A673 (cell line): ENCODE measurements at regions not wholly inside any gene's neighbourhood (a gene's known extent, or its start where the extent isn't known, plus 50 kb on each side); places are given as distances from the start of the nearest gene placed in this dataset.

Source experiments
- BruUV-seq: library from RNA; stranded (reverse); fragments of 400-500 nt; replicated peaks from 2 replicates; lab custom pipeline; 2021; lab: Mats Ljungman, UMichigan
- CTCF ChIA-PET: fragments of 300-600 bp; sonication (Branson Sonifier 250); formaldehyde crosslinking; loops from one replicate; lab custom pipeline; 2022; ENCODE audit warnings: antibody characterized with exemption; lab: Charles Lee
- POLR2A ChIA-PET: fragments of 300-600 bp; sonication (Branson Sonifier 250); formaldehyde crosslinking; loops from one replicate; lab custom pipeline; 2022; ENCODE audit warnings: antibody characterized with exemption; ENCODE audit not compliant: low non-redundant PET; lab: Charles Lee
- DNase-seq: peaks from one replicate; pipeline ENCODE4 v3.0.0-alpha.2; 2015; ENCODE audit warnings: low spot score
- H3K27ac ChIP-seq: fragments of 200-600 bp; sonication (generic); 2 replicates; pipeline ENCODE4 v1.5.1; 2016; ENCODE audit warnings: mixed run types, low read depth, mild to moderate bottlenecking, mixed read lengths, antibody characterized with exemption, low read length; ENCODE audit not compliant: poor library complexity, severe bottlenecking
- H3K27me3 ChIP-seq: fragments of 200-600 bp; sonication (generic); replicated peaks from 2 replicates; pipeline ENCODE4 v1.6.1; 2017; ENCODE audit warnings: mixed run types, low read depth, mild to moderate bottlenecking, mixed read lengths, antibody characterized with exemption, low read length; ENCODE audit not compliant: insufficient read depth, poor library complexity
- H3K36me3 ChIP-seq: fragments of 200-600 bp; sonication (generic); 2 replicates; pipeline ENCODE4 v1.6.1; 2016; ENCODE audit warnings: mixed run types, mild to moderate bottlenecking, mixed read lengths, antibody characterized with exemption, low read length; ENCODE audit not compliant: insufficient read depth, poor library complexity, severe bottlenecking
- H3K4me1 ChIP-seq: fragments of 200-600 bp; sonication (generic); 2 replicates; pipeline ENCODE4 v1.6.1; 2017; ENCODE audit warnings: mixed run types, mild to moderate bottlenecking, mixed read lengths, antibody characterized with exemption, low read length; ENCODE audit not compliant: insufficient read depth, poor library complexity, severe bottlenecking
- H3K4me3 ChIP-seq: fragments of 200-600 bp; sonication (generic); 2 replicates; pipeline ENCODE4 v1.5.1; 2016; ENCODE audit warnings: low read depth, mixed run types, mild to moderate bottlenecking, mixed read lengths, low read length; ENCODE audit not compliant: poor library complexity, severe bottlenecking
- H3K9me3 ChIP-seq: fragments of 200-600 bp; sonication (generic); 2 replicates; pipeline ENCODE4 v1.6.1; 2016; ENCODE audit warnings: mixed run types, low read depth, mild to moderate bottlenecking, mixed read lengths, antibody characterized with exemption, low read length; ENCODE audit not compliant: poor library complexity, severe bottlenecking
- EZH2 ChIP-seq: fragments of 200-600 bp; sonication (generic); IDR thresholded peaks from 2 replicates; pipeline ENCODE4 v1.6.1; 2017; ENCODE audit warnings: borderline replicate concordance, low read depth, mild to moderate bottlenecking, mixed read lengths, antibody characterized with exemption, low read length; ENCODE audit not compliant: poor library complexity, severe bottlenecking
- intact Hi-C: fragments of 100-400 bp; cut with micrococcal nuclease; formaldehyde crosslinking; loops from one replicate; pipeline ENCODE4 v1.10.0; 2022; ENCODE audit not compliant: unreplicated experiment
- TF ChIP-seq, protein P1 (sequence below): fragments of 300-800, 200-600 bp; sonication (generic); conservative IDR thresholded peaks from 2 replicates; pipeline ENCODE4 v1.5.1; 2017; ENCODE audit warnings: low read depth, mild to moderate bottlenecking, antibody characterized with exemption, low read length, moderate library complexity, mixed read lengths

DNA sequence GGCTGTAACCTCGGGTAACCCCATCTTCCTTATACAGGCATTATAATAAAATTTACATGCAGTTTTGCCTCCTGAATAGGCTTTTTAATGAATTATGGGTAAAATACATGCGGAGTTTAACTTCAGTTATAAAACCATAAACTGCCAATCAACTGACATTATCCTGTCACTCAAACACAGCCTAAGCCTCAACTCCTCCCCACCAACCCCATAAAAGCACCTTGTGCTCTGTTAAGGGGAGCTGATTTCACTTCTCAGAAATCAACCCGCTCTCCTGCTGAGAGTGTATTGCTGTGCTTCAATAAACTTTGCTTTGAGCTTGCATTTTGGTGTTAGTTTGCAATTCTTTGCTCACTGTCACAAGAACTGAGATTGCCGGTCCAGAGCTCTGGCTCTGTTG is 1812.2 kb downstream of the BRINP3 start:
- TF ChIP-seq, protein P1, sequence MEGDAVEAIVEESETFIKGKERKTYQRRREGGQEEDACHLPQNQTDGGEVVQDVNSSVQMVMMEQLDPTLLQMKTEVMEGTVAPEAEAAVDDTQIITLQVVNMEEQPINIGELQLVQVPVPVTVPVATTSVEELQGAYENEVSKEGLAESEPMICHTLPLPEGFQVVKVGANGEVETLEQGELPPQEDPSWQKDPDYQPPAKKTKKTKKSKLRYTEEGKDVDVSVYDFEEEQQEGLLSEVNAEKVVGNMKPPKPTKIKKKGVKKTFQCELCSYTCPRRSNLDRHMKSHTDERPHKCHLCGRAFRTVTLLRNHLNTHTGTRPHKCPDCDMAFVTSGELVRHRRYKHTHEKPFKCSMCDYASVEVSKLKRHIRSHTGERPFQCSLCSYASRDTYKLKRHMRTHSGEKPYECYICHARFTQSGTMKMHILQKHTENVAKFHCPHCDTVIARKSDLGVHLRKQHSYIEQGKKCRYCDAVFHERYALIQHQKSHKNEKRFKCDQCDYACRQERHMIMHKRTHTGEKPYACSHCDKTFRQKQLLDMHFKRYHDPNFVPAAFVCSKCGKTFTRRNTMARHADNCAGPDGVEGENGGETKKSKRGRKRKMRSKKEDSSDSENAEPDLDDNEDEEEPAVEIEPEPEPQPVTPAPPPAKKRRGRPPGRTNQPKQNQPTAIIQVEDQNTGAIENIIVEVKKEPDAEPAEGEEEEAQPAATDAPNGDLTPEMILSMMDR = no peak
- TF ChIP-seq EZH2 = no peak
- Histone ChIP-seq H3K9me3 (no peaks in the 10 kb centered on the region), H3K4me3 (no peak overlapping the region), H3K36me3 (no peaks in the 10 kb centered on the region), H3K4me1 (peaks cover 5% of the 10 kb centered on the region), H3K27ac (no peak overlapping the region), H3K27me3 (no peaks in the 10 kb centered on the region)
- ChIA-PET POLR2A (no interaction called here), CTCF (no interaction called here)
- intact Hi-C loops = no loop called here
- DNase-seq = no peak
- no TSS peak for BruUV-seq

DNA sequence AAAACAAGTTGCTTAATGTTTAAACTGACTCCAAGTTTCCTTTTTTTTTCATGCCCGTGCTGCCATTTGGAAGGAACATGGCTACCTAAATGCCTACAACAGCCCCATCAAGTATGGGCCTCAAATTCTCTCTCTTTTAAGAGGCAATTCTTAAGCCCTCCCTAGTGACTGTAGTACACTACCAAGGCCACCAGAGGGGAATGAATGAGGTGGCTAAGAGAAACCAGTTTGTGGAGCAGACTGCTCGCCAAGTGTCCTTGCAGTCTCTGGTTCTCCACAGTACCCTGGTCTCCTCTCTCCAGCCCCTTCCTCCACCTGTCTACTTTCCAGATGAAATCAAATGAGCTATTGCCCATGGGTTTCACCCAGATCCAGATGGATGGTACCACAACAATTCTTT is 1809.6 kb downstream of the BRINP3 start:
- Histone ChIP-seq H3K27ac (no peak overlapping the region), H3K4me3 (no peak overlapping the region), H3K36me3 (no peaks in the 10 kb centered on the region), H3K27me3 (no peaks in the 10 kb centered on the region), H3K9me3 (peaks cover 4% of the 10 kb centered on the region), H3K4me1 (peaks cover 5% of the 10 kb centered on the region)
- ChIA-PET POLR2A (no interaction called here), CTCF (no interaction called here)
- TF ChIP-seq EZH2 = no peak
- TF ChIP-seq, protein P1 = 0 out of 2 replicates have a peak, but pooled peaks have one; percentile 19
- intact Hi-C loops = no loop called here
- BruUV-seq = no TSS peak
- DNase-seq = peak; percentile 19

DNA sequence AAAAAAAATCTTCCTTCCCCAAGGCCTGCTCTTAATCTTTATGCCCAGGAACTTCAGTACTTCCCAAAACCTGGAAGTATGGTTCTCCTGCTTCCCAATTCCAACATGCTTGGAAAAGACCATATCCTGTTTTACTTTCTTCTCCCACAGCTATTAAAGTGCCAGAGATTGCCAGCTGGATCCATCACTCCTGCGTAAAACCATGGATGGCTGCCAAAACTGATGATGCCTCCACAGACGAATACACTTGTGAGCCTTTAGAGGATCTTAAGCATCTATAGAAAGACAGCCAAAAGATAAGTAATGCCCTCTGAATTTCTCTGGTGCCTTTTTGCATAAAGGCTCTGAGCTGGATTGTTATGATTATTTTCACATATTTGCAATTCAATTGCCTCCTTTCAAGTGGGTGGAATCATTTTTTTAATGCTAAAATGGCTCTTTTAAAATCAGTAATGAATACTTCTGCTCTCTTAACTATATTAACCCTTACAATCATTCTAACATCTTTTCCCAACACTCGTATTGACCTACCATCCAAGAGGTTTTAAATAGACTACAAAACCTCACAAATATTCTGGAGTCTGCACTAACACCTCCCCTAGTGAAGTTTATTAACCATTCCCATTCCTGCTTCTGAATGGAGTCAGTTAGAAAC is 1807.8 kb downstream of the BRINP3 start:
- H3K4me1 ChIP-seq = peaks cover 5% of the 10 kb centered on the region
- H3K9me3 ChIP-seq = peaks cover 4% of the 10 kb centered on the region
- H3K36me3 ChIP-seq = no peaks in the 10 kb centered on the region
- intact Hi-C loops = no loop called here
- CTCF ChIA-PET = no interaction called here
- POLR2A ChIA-PET = no interaction called here
- H3K27me3 ChIP-seq = no peaks in the 10 kb centered on the region
- no peak overlapping the region for H3K4me3 ChIP-seq
- TF ChIP-seq, protein P1 = no peak
- TF ChIP-seq EZH2 = no peak
- no TSS peak for BruUV-seq
- H3K27ac ChIP-seq = no peak overlapping the region
- peak; percentile 68 for DNase-seq
